Lung (tissue), 11 donors: ENCODE measurements at regions not wholly inside any gene's neighbourhood (a gene's known extent, or its start where the extent isn't known, plus 50 kb on each side); places are given as distances from the start of the nearest gene placed in this dataset.

Experiments used
- ATAC-seq: fragments of 200-7000 bp; cut with Tn5 transposase; one replicate; pipeline ENCODE4 v1.9.1; 2020; ENCODE audit warnings: moderate number of reproducible peaks; ENCODE audit not compliant: insufficient read depth, low FRiP score
- DNase-seq, 3 donors: peaks; one replicate each; pipeline ENCODE4 v3.0.0-alpha.2; 2013 to 2017
- H3K27ac ChIP-seq, 2 donors: one replicate each; pipeline ENCODE4 v1.5.1; 2013; ENCODE audit warnings: mild to moderate bottlenecking in 2 of 2, moderate library complexity in 2 of 2, control low read depth in 1 of 2, inconsistent platforms in 1 of 2, low read depth in 1 of 2, low read length in 1 of 2
- H3K27me3 ChIP-seq, 3 donors: one replicate each; pipeline ENCODE4 v1.5.1; 2013; ENCODE audit warnings: low read length in 2 of 3; ENCODE audit not compliant: control insufficient read depth in 3 of 3, insufficient read depth in 3 of 3
- H3K36me3 ChIP-seq, 4 donors: one replicate each; pipeline ENCODE4 v1.5.1; 2013; ENCODE audit warnings: low read length in 4 of 4, mild to moderate bottlenecking in 1 of 4, moderate library complexity in 1 of 4; ENCODE audit not compliant: control insufficient read depth in 4 of 4, insufficient read depth in 4 of 4
- H3K4me1 ChIP-seq, 5 donors: one replicate each; pipeline ENCODE4 v1.5.1; 2013; ENCODE audit warnings: low read length in 5 of 5, mild to moderate bottlenecking in 2 of 5, moderate library complexity in 1 of 5; ENCODE audit not compliant: control insufficient read depth in 5 of 5, insufficient read depth in 5 of 5
- H3K4me3 ChIP-seq: one replicate; pipeline ENCODE4 v1.5.1; 2013; ENCODE audit warnings: mild to moderate bottlenecking, control low read depth, moderate library complexity
- H3K9ac ChIP-seq, 2 donors: one replicate each; pipeline ENCODE4 v1.5.1; 2013; ENCODE audit warnings: low read length in 2 of 2, control low read depth in 1 of 2; ENCODE audit not compliant: insufficient read depth in 1 of 2
- H3K9me3 ChIP-seq, 4 donors: one replicate each; pipeline ENCODE4 v1.5.1; 2013; ENCODE audit warnings: low read length in 3 of 4, mild to moderate bottlenecking in 1 of 4, moderate library complexity in 1 of 4; ENCODE audit not compliant: control insufficient read depth in 4 of 4, insufficient read depth in 3 of 4
- WGBS, 2 donors: extraction: QIAGEN DNeasy Blood & Tissue Kit; methylation state at CpG; one replicate each; pipeline ENCODE4 v1.1.7; 2013; 5-methylcytosine and 5-hydroxymethylcytosine counted together
- TF ChIP-seq, protein P1 (sequence below): IDR thresholded peaks from 2 replicates; pipeline ENCODE4 v1.5.1; 2012; ENCODE audit warnings: mild to moderate bottlenecking; ENCODE audit errors: control extremely low read depth, extremely low read depth
- donor health status: control.
- donor health status: control.
- donor health status: Bipolar disorder and iron deficiency.
- donor health status: healthy.
- donor health status: DM: yes; HTN: yes; CAD: no.

DNA sequence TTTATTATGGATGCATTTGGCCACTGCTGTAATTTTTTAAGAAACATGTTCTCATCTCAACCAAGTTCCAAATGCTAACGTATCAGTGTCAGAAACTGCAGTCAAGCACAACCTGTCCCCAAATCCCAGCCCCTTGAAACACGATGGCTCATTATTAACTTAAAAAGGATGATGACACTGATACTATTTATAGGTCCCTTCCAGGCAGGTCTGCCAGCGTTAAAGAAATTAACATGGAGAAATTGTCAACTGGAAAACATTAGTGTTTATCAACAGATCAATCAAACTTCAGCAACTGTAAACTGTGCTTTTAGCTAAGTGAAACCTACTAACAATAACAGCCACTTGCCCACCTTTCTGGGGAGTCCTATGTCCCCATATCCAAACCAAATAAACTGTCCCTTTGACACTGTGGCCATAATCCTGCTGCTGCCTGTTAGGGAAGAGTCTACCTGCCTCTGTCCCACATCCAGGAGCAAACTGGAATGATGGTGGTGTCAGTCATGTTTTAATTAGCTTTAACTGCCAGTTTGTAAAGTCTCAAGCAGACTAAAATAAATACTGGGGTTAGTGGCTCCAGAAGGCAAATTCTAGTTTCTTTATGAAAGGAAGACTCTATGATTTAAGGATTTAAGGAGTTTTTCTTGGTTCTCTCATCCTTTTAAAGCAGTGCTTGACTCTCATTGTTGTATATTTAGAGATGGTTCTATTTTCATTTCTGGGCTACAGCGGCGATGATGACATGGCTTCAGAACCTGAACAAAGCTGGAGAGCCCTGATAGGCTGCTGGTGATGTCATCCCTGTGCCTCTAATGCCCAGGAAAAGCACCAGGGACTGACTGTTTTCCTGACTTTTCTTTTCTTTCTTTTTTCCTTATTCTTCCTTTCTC is 583.6 kb upstream of the PIK3C3 start:
- Histone ChIP-seq H3K9ac (no peak overlapping the region), H3K36me3 (no peaks in the 10 kb centered on the region), H3K27me3 (no peaks in the 10 kb centered on the region), H3K9me3 (peaks cover 0 to 2% (median 0%) of the 10 kb centered on the region in 4 donors), H3K4me1 (no peaks in the 10 kb centered on the region), H3K27ac (no peak overlapping the region), H3K4me3 (no peak overlapping the region)
- ATAC-seq (no peak), DNase-seq (no peak)
- WGBS, 2 donors: 64 to 75% methylated on average over 5 of the region's 5 CpGs
- TF ChIP-seq, protein P1, sequence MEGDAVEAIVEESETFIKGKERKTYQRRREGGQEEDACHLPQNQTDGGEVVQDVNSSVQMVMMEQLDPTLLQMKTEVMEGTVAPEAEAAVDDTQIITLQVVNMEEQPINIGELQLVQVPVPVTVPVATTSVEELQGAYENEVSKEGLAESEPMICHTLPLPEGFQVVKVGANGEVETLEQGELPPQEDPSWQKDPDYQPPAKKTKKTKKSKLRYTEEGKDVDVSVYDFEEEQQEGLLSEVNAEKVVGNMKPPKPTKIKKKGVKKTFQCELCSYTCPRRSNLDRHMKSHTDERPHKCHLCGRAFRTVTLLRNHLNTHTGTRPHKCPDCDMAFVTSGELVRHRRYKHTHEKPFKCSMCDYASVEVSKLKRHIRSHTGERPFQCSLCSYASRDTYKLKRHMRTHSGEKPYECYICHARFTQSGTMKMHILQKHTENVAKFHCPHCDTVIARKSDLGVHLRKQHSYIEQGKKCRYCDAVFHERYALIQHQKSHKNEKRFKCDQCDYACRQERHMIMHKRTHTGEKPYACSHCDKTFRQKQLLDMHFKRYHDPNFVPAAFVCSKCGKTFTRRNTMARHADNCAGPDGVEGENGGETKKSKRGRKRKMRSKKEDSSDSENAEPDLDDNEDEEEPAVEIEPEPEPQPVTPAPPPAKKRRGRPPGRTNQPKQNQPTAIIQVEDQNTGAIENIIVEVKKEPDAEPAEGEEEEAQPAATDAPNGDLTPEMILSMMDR: no peak

DNA sequence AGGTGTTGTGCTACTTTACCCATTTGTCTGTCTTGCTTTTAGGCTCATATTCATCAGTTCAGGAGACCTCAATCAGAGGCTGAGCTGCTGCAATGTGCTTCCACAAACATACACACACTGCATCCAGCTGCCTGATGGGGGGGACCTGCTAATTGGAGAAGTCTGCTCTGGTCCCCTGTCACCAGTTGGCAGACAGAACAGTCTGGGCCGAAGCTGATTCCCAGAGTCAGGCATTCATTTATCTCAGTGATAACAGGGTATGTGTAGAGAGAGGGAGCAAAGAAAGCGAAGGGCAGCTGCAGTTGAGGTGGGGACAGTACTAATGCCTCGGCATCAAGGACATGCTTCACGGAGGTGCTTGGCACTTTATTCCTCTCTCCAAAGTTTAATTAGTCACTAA is 584.3 kb upstream of the PIK3C3 start:
- Histone ChIP-seq H3K9me3 (peaks cover 0 to 2% (median 0%) of the 10 kb centered on the region in 4 donors), H3K36me3 (no peaks in the 10 kb centered on the region), H3K4me1 (no peaks in the 10 kb centered on the region), H3K27me3 (no peaks in the 10 kb centered on the region), H3K27ac (no peak overlapping the region), H3K9ac (no peak overlapping the region), H3K4me3 (no peak overlapping the region)
- no peak for DNase-seq
- 54 to 76% methylated on average over 4 of the region's 4 CpGs for WGBS, 2 donors
- ATAC-seq: no peak
- TF ChIP-seq, protein P1: no peak

DNA sequence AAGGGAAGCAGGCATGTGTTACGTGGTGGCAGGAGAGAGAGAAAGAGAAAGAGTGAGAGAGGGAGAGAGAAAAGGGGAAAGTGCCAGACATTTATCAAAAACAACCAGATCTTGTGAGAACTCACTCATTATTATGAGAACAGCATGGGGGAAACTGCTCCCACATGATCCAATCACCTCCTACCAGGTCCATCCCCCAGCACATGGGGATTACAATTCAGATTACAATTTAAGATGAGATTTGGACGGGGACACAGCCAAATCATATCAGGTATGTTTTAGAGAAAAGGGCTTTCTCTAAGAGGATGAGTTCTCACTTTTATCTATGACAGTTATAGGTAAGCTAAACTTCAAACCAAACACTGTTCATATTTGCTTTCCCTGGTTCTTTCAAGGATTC is 597.3 kb upstream of the PIK3C3 start:
- peaks cover 0 to 2% (median 0%) of the 10 kb centered on the region in 4 donors for H3K9me3 ChIP-seq
- no peaks in the 10 kb centered on the region for H3K4me1 ChIP-seq
- H3K9ac ChIP-seq: no peak overlapping the region
- H3K36me3 ChIP-seq: no peaks in the 10 kb centered on the region
- TF ChIP-seq, protein P1: no peak
- 69 to 75% methylated on average over 2 of the region's 2 CpGs for WGBS, 2 donors
- no peak for ATAC-seq
- DNase-seq: no peak
- H3K27ac ChIP-seq: no peak overlapping the region
- no peaks in the 10 kb centered on the region for H3K27me3 ChIP-seq
- H3K4me3 ChIP-seq: no peak overlapping the region
